ENCODE measurements at regions not wholly inside any gene's neighbourhood (a gene's known extent, or its start where the extent isn't known, plus 50 kb on each side); places are given as distances from the start of the nearest gene placed in this dataset.
"Not testable (repeated sequence)": the region's sequence is repeated elsewhere in the genome, so short reads cannot be mapped to it uniquely, and the experiment has no call there.

GRCh38 chr4:171521726-171522125, 291.5 kb upstream of the GALNTL6 start:
- no peak for DNase-seq

GRCh38 chr4:171519457-171519856, 293.7 kb upstream of the GALNTL6 start:
- DNase-seq: no peak

GRCh38 chr4:171517883-171518282, 295.3 kb upstream of the GALNTL6 start:
- DNase-seq: no peak

GRCh38 chr4:171516694-171517093, 296.5 kb upstream of the GALNTL6 start:
- DNase-seq: no peak

- no peak for DNase-seq
Measured at GRCh38 chr4:171484681-171485080, 328.5 kb upstream of the GALNTL6 start.

- no peak for DNase-seq
Measured at GRCh38 chr4:171478181-171478580, 335.0 kb upstream of the GALNTL6 start.

- DNase-seq: not testable (repeated sequence)
Measured at GRCh38 chr4:171475111-171475510, 338.1 kb upstream of the GALNTL6 start.

GRCh38 chr4:171473155-171473554, 340.0 kb upstream of the GALNTL6 start:
- DNase-seq: no peak

- no peak for DNase-seq
Measured at GRCh38 chr4:171472230-171472629, 341.0 kb upstream of the GALNTL6 start.

GRCh38 chr4:171464499-171464898, 348.7 kb upstream of the GALNTL6 start:
- DNase-seq: no peak

GRCh38 chr4:171461191-171461590, 352.0 kb upstream of the GALNTL6 start:
- no peak for DNase-seq

- no peak for DNase-seq
Measured at GRCh38 chr4:171448919-171449481, 364.2 kb upstream of the GALNTL6 start.

- no peak for DNase-seq
Measured at GRCh38 chr4:171448358-171448757, 364.8 kb upstream of the GALNTL6 start.

- DNase-seq: no peak
Measured at GRCh38 chr4:171441300-171441941, 371.8 kb upstream of the GALNTL6 start.

GRCh38 chr4:171433674-171434073, 379.5 kb upstream of the GALNTL6 start:
- no peak for DNase-seq

GRCh38 chr4:171432536-171432935, 380.7 kb upstream of the GALNTL6 start:
- DNase-seq: no peak

- no peak for DNase-seq
Measured at GRCh38 chr4:171430495-171430894, 382.7 kb upstream of the GALNTL6 start.

- no peak for DNase-seq
Measured at GRCh38 chr4:171397175-171397574, 416.0 kb upstream of the GALNTL6 start.

- DNase-seq: no peak
Measured at GRCh38 chr4:171390626-171391025, 422.6 kb upstream of the GALNTL6 start.

GRCh38 chr4:171378323-171378722, 434.9 kb upstream of the GALNTL6 start:
- DNase-seq: peak in 1 of 2 experiments; percentile 1

- no peak for DNase-seq
Measured at GRCh38 chr4:171376724-171377123, 436.5 kb upstream of the GALNTL6 start.

GRCh38 chr4:171353535-171353934, 459.7 kb upstream of the GALNTL6 start:
- DNase-seq: no peak

GRCh38 chr4:171348090-171348489, 465.1 kb upstream of the GALNTL6 start:
- no peak for DNase-seq

GRCh38 chr4:171342646-171343045, 470.6 kb upstream of the GALNTL6 start:
- DNase-seq: no peak

- no peak for DNase-seq
Measured at GRCh38 chr4:171340258-171340657, 472.9 kb upstream of the GALNTL6 start.
